ENCODE measurements at regions not wholly inside any gene's neighbourhood (a gene's known extent, or its start where the extent isn't known, plus 50 kb on each side); places are given as distances from the start of the nearest gene placed in this dataset.

DNA sequence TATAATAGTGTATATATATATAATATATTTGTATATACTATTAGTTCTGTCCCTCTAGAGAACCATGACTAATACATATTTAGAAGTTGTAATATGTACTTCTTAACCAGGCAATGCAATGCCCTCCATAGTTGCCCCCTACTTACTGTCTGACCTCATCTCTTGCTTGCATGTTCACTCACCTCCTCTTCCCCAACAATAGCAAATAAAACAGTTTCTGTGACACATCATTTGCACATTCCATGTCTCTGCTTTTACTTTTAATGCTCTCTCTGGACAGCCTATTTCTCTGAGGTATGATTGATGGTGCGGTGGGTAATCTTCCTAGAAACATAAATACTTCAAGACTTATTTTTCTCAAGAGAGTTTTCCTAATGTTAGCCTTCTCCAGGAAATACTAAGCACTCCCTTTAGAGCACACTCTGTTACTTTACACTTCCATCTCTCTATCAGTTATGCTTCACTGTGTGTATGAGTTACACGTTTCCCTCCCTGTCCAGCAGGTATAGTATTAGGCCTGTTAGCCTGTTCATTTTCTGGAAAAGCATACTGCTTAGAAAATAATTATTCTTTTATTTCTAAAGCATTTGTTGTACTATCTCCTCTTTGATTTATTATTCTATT lies 295.6 kb upstream of the LRATD1 start:
- Histone ChIP-seq H3K27ac (no peak overlapping the region), H3K9me3 (no peaks in the 10 kb centered on the region), H3K4me3 (no peak overlapping the region), H3K36me3 (no peaks in the 10 kb centered on the region), H3K4me1 (no peaks in the 10 kb centered on the region), H3K27me3 (no peaks in the 10 kb centered on the region)
- intact Hi-C loops (cut with DNase I) = no loop called here
- DNase-seq (ENCODE audit: extremely low spot score in 2 of 2) = no peak
- TF ChIP-seq POLR2AphosphoS5 (IDR thresholded peaks at IDR 0.05; ENCODE audit: insufficient read depth in 1 of 2, low read depth in 1 of 2) (no peak), POLR2A (IDR thresholded peaks at IDR 0.05) (no peak)
- TF ChIP-seq, protein P1, sequence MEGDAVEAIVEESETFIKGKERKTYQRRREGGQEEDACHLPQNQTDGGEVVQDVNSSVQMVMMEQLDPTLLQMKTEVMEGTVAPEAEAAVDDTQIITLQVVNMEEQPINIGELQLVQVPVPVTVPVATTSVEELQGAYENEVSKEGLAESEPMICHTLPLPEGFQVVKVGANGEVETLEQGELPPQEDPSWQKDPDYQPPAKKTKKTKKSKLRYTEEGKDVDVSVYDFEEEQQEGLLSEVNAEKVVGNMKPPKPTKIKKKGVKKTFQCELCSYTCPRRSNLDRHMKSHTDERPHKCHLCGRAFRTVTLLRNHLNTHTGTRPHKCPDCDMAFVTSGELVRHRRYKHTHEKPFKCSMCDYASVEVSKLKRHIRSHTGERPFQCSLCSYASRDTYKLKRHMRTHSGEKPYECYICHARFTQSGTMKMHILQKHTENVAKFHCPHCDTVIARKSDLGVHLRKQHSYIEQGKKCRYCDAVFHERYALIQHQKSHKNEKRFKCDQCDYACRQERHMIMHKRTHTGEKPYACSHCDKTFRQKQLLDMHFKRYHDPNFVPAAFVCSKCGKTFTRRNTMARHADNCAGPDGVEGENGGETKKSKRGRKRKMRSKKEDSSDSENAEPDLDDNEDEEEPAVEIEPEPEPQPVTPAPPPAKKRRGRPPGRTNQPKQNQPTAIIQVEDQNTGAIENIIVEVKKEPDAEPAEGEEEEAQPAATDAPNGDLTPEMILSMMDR (IDR thresholded peaks at IDR 0.05) = no peak

DNA sequence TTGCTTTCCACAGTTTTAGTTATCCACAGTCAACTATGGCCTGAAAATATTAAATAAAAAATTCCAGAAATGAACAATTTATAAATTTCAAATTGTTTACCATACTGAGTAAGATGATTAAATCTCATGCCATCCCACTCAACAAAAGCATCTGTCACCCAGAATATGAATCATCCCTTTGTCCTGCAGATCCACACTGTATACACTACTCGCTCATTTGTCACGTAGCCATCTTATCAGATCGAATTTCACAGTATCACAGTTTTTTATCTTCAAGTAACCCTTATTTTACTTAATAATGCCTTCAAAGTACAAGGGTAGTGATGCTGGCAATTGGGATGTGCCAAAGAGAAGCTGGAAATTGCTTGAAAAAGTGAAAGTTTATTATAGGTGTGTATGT lies 291.8 kb upstream of the LRATD1 start:
- Histone ChIP-seq H3K27ac (no peak overlapping the region), H3K4me1 (no peaks in the 10 kb centered on the region), H3K9me3 (no peaks in the 10 kb centered on the region), H3K4me3 (no peak overlapping the region), H3K27me3 (no peaks in the 10 kb centered on the region), H3K36me3 (no peaks in the 10 kb centered on the region)
- intact Hi-C loops (cut with DNase I) = no loop called here
- DNase-seq (ENCODE audit: extremely low spot score in 2 of 2) = no peak
- TF ChIP-seq POLR2A (IDR thresholded peaks at IDR 0.05) (no peak), POLR2AphosphoS5 (IDR thresholded peaks at IDR 0.05; ENCODE audit: insufficient read depth in 1 of 2, low read depth in 1 of 2) (no peak)
- TF ChIP-seq, protein P1 (IDR thresholded peaks at IDR 0.05) = no peak

DNA sequence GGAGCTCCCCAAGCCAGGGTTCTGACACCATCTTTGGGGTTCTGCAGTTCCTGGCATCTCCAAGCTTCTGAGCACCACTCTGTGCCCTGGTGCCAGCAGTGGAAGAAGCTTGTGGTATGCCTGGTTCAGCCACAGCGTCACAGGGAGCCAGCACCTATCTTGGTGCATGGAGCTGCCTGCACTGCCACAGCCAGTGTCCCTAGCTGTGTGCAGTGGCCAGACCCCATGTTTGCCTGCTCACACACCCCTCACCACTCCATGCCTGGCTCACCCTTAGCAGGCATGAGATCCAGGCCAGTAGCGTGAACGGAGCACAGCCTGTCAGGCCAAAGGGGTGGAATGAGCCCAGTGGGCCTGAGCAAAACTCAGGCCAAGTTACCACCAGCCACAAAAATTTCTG lies 290.2 kb upstream of the LRATD1 start:
- H3K27me3 ChIP-seq = no peaks in the 10 kb centered on the region
- no peaks in the 10 kb centered on the region for H3K4me1 ChIP-seq
- DNase-seq (ENCODE audit: extremely low spot score in 2 of 2) = no peak
- no peaks in the 10 kb centered on the region for H3K36me3 ChIP-seq
- TF ChIP-seq POLR2A (IDR thresholded peaks at IDR 0.05) (no peak), POLR2AphosphoS5 (IDR thresholded peaks at IDR 0.05; ENCODE audit: insufficient read depth in 1 of 2, low read depth in 1 of 2) (no peak)
- TF ChIP-seq, protein P1 (IDR thresholded peaks at IDR 0.05) = no peak
- intact Hi-C loops (cut with DNase I) = no loop called here
- no peak overlapping the region for H3K4me3 ChIP-seq
- no peaks in the 10 kb centered on the region for H3K9me3 ChIP-seq
- no peak overlapping the region for H3K27ac ChIP-seq

DNA sequence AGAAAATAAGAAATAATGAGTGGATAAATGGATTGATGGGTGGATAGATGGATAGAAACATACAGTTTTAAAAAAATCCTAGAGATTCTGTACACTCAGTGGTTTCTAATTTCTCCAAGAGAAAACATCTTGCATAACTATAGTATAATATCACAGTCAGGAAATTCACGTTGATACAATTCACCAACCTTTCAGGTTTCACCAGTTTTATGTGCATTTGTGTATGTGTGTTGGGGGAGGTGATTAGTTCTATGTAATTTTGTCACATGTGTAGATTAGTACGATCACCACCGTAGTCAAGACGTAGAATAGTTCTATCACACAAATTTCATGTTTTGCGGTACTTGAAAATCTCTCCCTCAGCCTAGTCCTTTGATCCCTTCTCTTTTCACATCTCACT lies 288.2 kb upstream of the LRATD1 start:
- DNase-seq (ENCODE audit: extremely low spot score in 2 of 2) = no peak
- intact Hi-C loops (cut with DNase I) = no loop called here
- Histone ChIP-seq H3K27ac (no peak overlapping the region), H3K4me3 (no peak overlapping the region), H3K9me3 (no peaks in the 10 kb centered on the region), H3K36me3 (no peaks in the 10 kb centered on the region), H3K4me1 (no peaks in the 10 kb centered on the region), H3K27me3 (no peaks in the 10 kb centered on the region)
- TF ChIP-seq, protein P1 (IDR thresholded peaks at IDR 0.05) = no peak
- TF ChIP-seq POLR2AphosphoS5 (IDR thresholded peaks at IDR 0.05; ENCODE audit: insufficient read depth in 1 of 2, low read depth in 1 of 2) (no peak), POLR2A (IDR thresholded peaks at IDR 0.05) (no peak)

DNA sequence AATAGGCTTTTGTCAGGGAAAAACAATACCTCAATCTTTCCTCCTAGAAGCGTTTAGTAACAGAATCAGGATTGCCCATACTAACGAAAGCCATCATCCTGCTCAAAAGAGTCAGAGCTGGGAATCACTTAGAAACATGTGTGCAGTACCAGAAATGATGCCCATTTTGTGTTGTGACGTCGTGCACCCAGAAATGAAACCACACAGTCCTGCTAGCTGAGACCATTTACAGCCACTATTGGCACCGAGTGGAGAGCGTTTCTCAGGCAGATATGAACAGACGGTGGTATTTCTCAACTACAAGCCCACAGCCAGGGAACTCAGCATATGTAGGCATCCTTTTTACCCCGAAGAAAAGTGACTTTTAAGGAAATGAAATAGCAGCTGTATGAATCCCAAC lies 284.3 kb upstream of the LRATD1 start:
- no peaks in the 10 kb centered on the region for H3K9me3 ChIP-seq
- H3K4me1 ChIP-seq = no peaks in the 10 kb centered on the region
- no peak overlapping the region for H3K4me3 ChIP-seq
- intact Hi-C loops (cut with DNase I) = no loop called here
- DNase-seq (ENCODE audit: extremely low spot score in 2 of 2) = no peak
- H3K27me3 ChIP-seq = no peaks in the 10 kb centered on the region
- no peak overlapping the region for H3K27ac ChIP-seq
- TF ChIP-seq POLR2A (IDR thresholded peaks at IDR 0.05) = no peak
- TF ChIP-seq, protein P1 (IDR thresholded peaks at IDR 0.05) = no peak
- TF ChIP-seq POLR2AphosphoS5 (IDR thresholded peaks at IDR 0.05; ENCODE audit: insufficient read depth in 1 of 2, low read depth in 1 of 2) = no peak
- no peaks in the 10 kb centered on the region for H3K36me3 ChIP-seq

Measured in vagina (tissue), 2 donors.